Small intestine (tissue), 7 donors: ENCODE measurements at regions not wholly inside any gene's neighbourhood (a gene's known extent, or its start where the extent isn't known, plus 50 kb on each side); places are given as distances from the start of the nearest gene placed in this dataset.

Source experiments
- DNase-seq, 2 donors: peaks; one replicate each; pipeline versions ENCODE4 v3.0.0 to v3.0.0-alpha.2; 2013
- FAIRE-seq: peaks from 2 replicates; lab custom pipeline; 2012; peaks lifted over from hg19 to GRCh38; lab: Jason Lieb, UNC
- H3K27ac ChIP-seq, 3 donors: one replicate each; pipeline ENCODE4 v1.5.1; 2013; ENCODE audit warnings: low read length in 2 of 3, mild to moderate bottlenecking in 2 of 3, control low read depth in 1 of 3, inconsistent platforms in 1 of 3, low read depth in 1 of 3, moderate library complexity in 1 of 3
- H3K27me3 ChIP-seq, 3 donors: one replicate each; pipeline ENCODE4 v1.6.1; 2013; ENCODE audit warnings: low read length in 3 of 3, inconsistent platforms in 1 of 3; ENCODE audit not compliant: control insufficient read depth in 3 of 3, insufficient read depth in 3 of 3
- H3K36me3 ChIP-seq, 3 donors: one replicate each; pipeline ENCODE4 v1.6.1; 2013; ENCODE audit warnings: low read length in 3 of 3, inconsistent platforms in 1 of 3, low read depth in 1 of 3, mild to moderate bottlenecking in 1 of 3, moderate library complexity in 1 of 3; ENCODE audit not compliant: control insufficient read depth in 3 of 3, insufficient read depth in 2 of 3
- H3K4me1 ChIP-seq, 3 donors: one replicate each; pipeline ENCODE4 v1.6.1; 2013; ENCODE audit warnings: low read length in 2 of 3, inconsistent platforms in 1 of 3, low read depth in 1 of 3, mild to moderate bottlenecking in 1 of 3, moderate library complexity in 1 of 3; ENCODE audit not compliant: control insufficient read depth in 3 of 3, insufficient read depth in 2 of 3
- H3K4me3 ChIP-seq, 3 donors: one replicate each; pipeline ENCODE4 v1.5.1; 2013; ENCODE audit warnings: low read length in 3 of 3, control low read depth in 1 of 3, inconsistent platforms in 1 of 3, low read depth in 1 of 3, mild to moderate bottlenecking in 1 of 3, moderate library complexity in 1 of 3
- H3K9me3 ChIP-seq, 2 donors: one replicate each; pipeline ENCODE4 v1.6.1; 2013; ENCODE audit warnings: low read depth in 1 of 2, low read length in 1 of 2; ENCODE audit not compliant: control insufficient read depth in 2 of 2, insufficient read depth in 1 of 2
- WGBS, 3 donors: extraction: QIAGEN DNeasy Blood & Tissue Kit; methylation state at CpG; one replicate each; pipeline ENCODE4 v1.1.7; 2013; 5-methylcytosine and 5-hydroxymethylcytosine counted together
- donor health status: healthy with polysubstance abuse.
- donor health status: control.
- donor health status: control.
- donor health status: Bipolar disorder and iron deficiency.
- donor health status: healthy.

DNA sequence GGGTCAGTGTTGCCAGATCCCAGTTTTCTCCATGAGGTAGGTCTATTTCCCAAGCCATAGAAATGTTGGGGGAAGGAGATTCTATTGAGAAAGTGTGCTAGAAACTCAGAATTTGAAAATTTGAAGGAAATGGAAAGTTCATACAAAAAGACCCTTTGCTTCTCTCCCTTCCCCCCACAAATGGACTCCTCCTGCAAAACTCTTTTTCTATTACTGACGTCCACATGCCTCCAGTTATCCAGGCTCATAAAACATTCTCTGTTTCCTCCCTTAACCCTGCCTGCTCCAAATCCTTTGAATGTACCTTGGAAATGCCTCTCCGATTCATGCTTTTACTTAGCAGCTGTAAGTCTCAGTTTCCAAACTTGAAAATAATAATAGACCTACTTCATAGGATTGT is 237.5 kb upstream of the TNP1 start:
- H3K9me3 ChIP-seq, result no peaks in the 10 kb centered on the region
- peaks cover 0 to 3% (median 0%) of the 10 kb centered on the region in 3 donors for H3K27me3 ChIP-seq
- no peak for FAIRE-seq
- 60 to 80% (median 64%) methylated on average over 2 of the region's 2 CpGs for WGBS, 3 donors
- no peak overlapping the region for H3K27ac ChIP-seq
- DNase-seq, result no peak
- H3K4me1 ChIP-seq, result no peaks in the 10 kb centered on the region
- no peak overlapping the region for H3K4me3 ChIP-seq
- H3K36me3 ChIP-seq, result no peaks in the 10 kb centered on the region

DNA sequence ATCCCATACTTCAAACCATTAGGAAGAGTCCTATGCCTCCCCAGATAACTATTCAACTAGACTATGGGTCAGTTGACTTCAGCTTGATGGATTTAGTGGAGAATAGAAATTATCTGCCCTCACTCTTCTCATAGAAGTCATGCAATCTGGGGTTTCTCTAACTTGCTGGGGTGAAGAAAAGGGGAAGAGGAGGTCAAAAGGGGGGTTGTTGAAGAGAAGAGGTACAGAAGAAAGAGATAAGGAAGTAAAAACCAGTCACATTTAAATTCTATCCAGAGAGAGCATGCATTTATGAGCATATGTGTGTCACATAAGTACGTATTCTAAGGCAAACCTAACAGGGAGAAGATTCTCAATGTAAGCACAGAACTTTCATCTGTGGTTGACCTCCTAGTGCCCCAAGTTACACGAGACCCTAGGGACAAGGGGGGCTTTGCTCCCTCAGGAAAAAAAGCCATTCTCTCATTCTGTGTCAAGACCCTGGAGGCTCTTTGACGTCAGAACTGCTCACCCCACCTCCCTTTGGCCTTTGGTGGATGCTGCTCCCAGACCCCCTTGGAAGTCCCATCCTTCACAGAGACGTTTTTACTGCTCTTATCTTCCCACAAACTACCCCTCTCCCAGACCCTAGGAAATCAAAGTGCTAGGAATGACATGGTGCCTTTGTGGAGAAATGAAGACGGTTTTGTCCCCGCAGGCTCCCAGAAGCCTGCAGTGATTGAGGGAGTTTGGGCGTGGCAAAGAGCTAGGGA is 236.8 kb upstream of the TNP1 start:
- FAIRE-seq, result no peak

DNA sequence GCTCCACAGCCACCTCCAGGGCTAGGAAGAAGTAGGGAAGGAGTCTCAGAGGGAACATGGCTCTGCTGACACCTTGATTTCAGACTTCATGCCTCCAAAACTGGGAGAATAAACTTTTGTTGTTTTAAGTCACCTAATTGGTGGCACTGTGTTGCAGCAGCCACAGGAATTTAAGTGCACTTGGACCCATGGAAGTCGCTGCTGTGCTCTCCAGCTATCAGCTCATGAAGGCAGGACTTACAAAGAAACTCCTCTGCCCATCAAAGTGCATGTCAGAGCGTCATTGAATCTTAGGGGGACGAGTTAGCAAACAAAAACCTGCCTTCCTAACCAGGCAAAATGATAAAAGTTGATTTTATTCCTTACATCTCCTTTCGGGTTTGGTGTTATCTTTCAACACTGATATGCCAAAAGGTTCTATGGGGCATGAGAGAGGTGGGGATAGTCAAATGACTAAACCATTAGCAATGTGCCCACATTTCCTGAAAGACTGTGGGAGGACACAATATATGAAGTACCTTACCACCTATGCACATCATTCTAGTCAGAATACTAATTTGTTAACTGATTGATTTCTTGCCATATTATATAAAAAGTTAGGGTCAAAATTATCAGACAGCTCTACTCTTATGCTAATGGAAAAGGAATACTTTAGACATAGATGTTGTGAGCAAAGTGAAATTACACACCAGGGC is 235.8 kb upstream of the TNP1 start:
- 17 to 64% (median 29%) methylated on average over 4 of the region's 4 CpGs for WGBS, 3 donors
- Histone ChIP-seq H3K4me1 (no peaks in the 10 kb centered on the region), H3K27ac (no peak overlapping the region), H3K36me3 (no peaks in the 10 kb centered on the region), H3K4me3 (no peak overlapping the region), H3K27me3 (no peaks in the 10 kb centered on the region), H3K9me3 (no peaks in the 10 kb centered on the region)
- FAIRE-seq (no peak), DNase-seq (no peak)

More for the DNA sequence above, 236.8 kb upstream of the TNP1 start:
- no peak for DNase-seq
- H3K27ac ChIP-seq, result no peak overlapping the region
- no peaks in the 10 kb centered on the region for H3K4me1 ChIP-seq
- no peak overlapping the region for H3K4me3 ChIP-seq
- no peaks in the 10 kb centered on the region for H3K36me3 ChIP-seq
- H3K27me3 ChIP-seq, result peaks cover 0 to 3% (median 0%) of the 10 kb centered on the region in 3 donors
- no peaks in the 10 kb centered on the region for H3K9me3 ChIP-seq
- WGBS, 3 donors, result 58 to 66% (median 65%) methylated on average over 7 of the region's 7 CpGs

DNA sequence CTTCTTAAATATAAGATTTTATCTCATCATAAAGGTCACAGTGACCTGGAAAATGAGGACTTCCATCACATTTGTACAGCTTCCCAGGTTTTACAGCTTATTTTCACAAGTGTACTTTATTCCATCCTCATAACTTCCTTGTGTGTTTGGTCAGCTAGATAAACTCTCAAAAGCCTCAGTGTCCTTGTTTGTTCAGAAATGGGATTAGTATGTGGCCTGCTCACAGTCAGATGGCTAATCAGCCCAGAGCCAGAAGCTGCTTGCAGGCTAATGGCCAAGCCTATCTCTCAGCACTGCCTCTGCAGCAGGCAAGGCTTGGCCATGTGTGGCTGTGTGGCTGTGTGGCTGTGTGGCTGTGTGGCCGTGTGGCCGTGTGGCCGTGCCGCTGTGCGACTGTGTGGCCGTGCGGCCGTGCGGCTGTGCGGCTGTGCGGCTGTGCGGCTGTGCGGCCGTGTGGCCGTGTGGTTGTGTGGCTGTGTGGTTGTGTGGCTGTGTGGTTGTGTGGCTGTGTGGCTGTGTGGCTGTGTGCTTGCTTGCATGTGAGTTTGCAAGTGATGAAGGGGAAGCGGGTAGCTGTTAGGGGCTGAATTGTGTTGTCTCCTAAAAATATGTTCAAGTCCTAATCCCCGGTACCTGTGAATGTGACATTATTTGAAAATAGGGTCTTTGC is 233.0 kb upstream of the TNP1 start:
- FAIRE-seq, result no peak

DNA sequence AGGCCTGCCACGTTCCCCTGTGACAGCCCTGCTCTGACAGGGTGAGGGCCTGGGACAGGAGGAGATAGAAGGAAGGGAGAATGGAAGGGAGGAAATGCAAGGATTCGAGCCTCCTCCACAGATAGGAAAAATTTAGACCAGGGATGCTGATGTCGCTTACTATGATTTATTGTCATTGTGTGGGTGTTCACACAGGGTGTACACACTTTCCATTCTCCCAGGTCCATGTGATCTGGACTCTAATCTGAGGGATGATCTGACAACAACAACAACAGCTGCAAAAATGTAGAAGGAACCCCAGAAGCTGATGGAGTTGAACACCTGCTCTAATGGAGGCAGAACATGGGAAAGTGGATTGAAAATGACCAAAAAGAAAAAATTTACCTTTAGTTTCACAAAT is 231.7 kb upstream of the TNP1 start:
- H3K27me3 ChIP-seq, result no peaks in the 10 kb centered on the region
- DNase-seq, result no peak
- no peaks in the 10 kb centered on the region for H3K36me3 ChIP-seq
- FAIRE-seq, result no peak
- H3K9me3 ChIP-seq, result no peaks in the 10 kb centered on the region
- no peaks in the 10 kb centered on the region for H3K4me1 ChIP-seq
- H3K4me3 ChIP-seq, result no peak overlapping the region
- H3K27ac ChIP-seq, result no peak overlapping the region
- 46 to 62% (median 51%) methylated on average over 3 of the region's 3 CpGs for WGBS, 3 donors

More for the DNA sequence above, 233.0 kb upstream of the TNP1 start:
- no peaks in the 10 kb centered on the region for H3K27me3 ChIP-seq
- H3K4me3 ChIP-seq, result no peak overlapping the region
- no peaks in the 10 kb centered on the region for H3K9me3 ChIP-seq
- H3K4me1 ChIP-seq, result no peaks in the 10 kb centered on the region
- no peaks in the 10 kb centered on the region for H3K36me3 ChIP-seq
- no peak for DNase-seq
- 70 to 87% (median 77%) methylated on average over 17 of the region's 17 CpGs for WGBS, 3 donors
- no peak overlapping the region for H3K27ac ChIP-seq

DNA sequence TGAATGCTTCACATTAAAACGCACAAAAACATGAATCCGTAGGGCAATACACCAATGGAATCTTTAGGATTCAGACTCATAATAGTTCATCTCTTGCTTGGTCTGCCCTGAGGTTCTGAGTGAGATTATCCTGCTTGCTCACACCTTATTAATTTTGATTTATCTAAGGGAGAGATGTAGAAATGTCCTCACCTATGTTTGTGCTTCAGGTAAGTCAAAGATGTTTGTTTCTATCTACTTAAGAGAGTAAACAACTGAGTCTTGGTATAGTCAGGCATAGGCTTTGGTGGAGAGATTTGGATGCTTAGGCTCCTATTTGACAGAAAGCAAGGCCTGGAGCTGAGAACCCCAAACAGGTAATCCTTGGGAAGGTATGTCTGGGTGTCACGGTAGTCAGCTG is 231.0 kb upstream of the TNP1 start:
- DNase-seq (no peak), FAIRE-seq (no peak)
- Histone ChIP-seq H3K4me1 (no peaks in the 10 kb centered on the region), H3K9me3 (no peaks in the 10 kb centered on the region), H3K27me3 (no peaks in the 10 kb centered on the region), H3K36me3 (no peaks in the 10 kb centered on the region), H3K4me3 (no peak overlapping the region), H3K27ac (no peak overlapping the region)
- 84 to 95% (median 90%) methylated on average over 3 of the region's 3 CpGs for WGBS, 3 donors

DNA sequence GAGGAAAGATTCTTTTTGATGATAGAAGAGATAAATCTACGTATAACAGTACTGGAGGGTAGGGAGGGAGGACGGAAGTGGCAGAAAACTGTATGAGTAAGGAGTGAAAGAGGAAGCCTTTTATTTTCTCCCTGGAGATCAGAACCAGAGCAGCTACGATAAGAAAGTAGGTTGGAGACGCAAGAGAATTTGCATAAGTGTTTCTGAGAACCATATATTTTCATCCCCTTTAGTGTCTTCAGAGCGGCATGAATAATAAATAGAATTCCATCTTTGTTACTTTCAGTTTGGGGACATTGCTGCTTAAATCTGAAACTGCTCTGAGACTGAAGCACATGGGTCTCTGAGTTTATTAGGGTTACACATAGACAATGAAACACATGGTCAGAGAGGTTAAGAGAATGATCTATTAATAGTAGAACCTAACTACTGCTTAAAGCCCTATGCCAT is 230.2 kb upstream of the TNP1 start:
- Histone ChIP-seq H3K9me3 (no peaks in the 10 kb centered on the region), H3K27ac (no peak overlapping the region), H3K4me3 (no peak overlapping the region), H3K36me3 (no peaks in the 10 kb centered on the region), H3K27me3 (no peaks in the 10 kb centered on the region), H3K4me1 (no peaks in the 10 kb centered on the region)
- WGBS, 3 donors, result 33 to 67% (median 36%) methylated on average over 5 of the region's 5 CpGs
- no peak for DNase-seq
- no peak for FAIRE-seq

DNA sequence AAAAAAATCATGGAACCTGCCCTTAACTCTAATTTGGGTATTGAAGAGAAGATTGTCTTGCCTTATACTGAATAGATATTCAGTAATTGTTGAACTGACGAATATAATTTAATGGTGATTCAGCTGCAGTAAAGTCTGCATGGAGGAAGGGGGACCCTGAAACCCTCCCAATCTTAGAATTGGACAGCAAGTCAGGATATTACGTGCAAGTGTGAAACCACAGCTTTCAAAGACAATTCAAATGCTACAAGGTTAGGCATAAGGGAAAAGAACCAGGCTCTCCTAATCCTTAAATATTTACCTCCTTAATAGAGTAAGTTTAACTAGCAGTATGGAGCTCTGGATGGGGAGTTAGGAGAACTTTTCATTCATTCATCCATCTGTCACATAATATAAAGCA is 226.9 kb upstream of the TNP1 start:
- WGBS, 3 donors, result 76 to 78% (median 78%) methylated on average over 2 of the region's 2 CpGs
- no peaks in the 10 kb centered on the region for H3K9me3 ChIP-seq
- H3K4me3 ChIP-seq, result no peak overlapping the region
- H3K27ac ChIP-seq, result no peak overlapping the region
- H3K36me3 ChIP-seq, result no peaks in the 10 kb centered on the region
- FAIRE-seq, result no peak
- H3K27me3 ChIP-seq, result no peaks in the 10 kb centered on the region
- no peak for DNase-seq
- no peaks in the 10 kb centered on the region for H3K4me1 ChIP-seq
